T-helper 1 cell (primary cell): ENCODE measurements at regions not wholly inside any gene's neighbourhood (a gene's known extent, or its start where the extent isn't known, plus 50 kb on each side); places are given as distances from the start of the nearest gene placed in this dataset.
A peak's percentile ranks its signal among the peaks of the same experiment; 100 is the strongest.
"Not testable (repeated sequence)": the region's sequence is repeated elsewhere in the genome, so short reads cannot be mapped to it uniquely, and the experiment has no call there.

Experiments used
- DNase-seq, 5 donors: peaks; one replicate each; pipeline ENCODE4 v3.0.0-alpha.2; 2012 to 2020

DNA sequence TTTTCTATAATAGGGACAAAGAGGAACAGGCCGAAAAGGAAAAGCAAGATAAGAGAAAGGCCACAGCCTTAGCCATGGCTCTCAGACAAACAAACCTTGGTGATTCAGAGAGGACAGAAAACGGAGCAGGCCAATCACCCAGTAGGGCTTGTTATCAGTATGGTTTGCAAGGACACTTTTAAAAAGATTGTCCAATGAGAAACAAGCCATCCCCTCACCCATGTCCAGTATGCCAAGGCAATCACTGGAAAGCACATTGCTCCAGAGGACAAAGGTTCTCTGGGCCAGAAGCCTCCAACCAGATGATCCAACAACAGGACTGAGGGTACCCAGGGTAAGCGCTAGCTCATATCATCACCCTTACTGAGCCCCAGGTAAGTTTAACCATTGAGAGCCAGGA is 243.8 kb upstream of the BTG1 start:
- no peak for DNase-seq

DNA sequence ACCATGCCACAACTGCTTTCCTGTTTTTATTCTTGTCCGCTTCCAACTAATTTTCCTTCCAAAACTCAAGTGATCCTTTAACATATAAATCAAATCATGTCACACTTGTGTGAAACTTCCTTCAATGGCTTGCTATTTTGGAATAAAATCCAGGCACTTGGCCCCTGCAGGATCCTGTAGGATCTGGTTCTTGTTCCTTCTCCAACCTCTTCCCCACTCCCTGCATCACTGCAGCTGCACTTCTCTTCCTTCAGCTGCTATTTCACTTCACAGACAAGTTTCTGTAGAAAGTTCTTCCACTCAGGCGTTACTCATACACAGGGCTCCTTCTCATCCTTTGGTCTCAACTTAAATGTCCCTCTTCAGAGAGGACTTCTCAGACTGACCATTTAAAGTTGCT is 239.7 kb upstream of the BTG1 start:
- DNase-seq = no peak

DNA sequence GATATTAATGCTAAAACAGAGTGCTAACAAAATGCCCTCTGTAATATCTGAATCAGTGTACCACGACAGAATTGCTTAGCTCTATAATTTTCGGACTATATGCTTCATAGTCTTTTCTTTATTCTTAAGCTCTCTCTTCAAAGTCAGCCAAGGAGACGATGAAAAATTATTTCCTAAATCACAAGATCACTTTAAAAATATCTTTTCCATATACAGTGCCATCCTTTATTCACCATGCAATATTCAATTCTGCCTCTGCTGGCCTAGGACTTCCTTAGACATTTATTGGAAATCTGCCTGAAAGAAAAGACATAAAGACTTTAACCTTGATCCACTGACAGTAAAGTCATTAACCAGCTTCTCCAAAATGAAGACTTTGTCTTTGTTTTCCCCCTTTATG is 238.9 kb upstream of the BTG1 start:
- DNase-seq = no peak

DNA sequence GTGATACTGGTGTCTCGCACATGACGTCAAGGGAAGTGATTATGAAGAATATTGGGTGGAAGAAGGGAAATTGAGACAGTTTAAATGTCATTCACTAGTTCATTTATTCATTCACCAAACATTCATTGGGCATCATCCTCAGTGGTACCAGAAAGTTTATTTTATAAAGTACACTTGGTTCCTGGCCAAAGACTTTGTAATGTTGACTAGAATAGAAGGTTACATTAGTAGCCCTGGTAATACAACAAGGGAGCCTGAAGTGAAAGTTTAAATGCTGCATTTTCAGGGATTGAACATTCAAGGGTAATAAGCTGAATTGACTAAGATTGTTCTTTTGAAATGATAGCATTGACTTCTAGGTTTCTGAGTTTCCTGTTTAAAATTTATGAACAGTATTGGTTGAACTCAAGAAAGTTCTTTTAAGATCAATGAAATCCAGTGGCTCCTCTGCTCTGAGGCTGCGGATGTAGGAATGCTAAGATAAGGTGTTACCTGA is 236.8 kb upstream of the BTG1 start:
- DNase-seq = no peak

DNA sequence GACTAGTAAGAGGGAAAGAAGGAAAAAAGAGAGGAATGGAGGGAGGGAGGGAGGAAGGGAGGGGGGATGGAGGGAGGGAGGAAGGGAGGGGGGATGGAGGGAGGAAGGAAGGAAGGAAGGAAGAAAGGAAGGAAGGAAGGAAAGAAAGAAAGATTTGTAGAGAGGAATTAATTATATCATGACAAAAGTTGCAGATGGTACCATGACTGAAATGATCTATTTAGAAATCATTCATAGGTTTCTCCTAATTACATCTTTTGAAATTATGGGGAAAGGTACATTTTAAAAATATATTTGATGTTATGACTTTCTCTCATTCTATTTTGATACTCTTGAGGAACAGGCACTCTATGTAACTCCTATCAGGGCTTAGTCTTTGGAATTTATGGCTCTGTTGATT is 236.2 kb upstream of the BTG1 start:
- DNase-seq = no peak

DNA sequence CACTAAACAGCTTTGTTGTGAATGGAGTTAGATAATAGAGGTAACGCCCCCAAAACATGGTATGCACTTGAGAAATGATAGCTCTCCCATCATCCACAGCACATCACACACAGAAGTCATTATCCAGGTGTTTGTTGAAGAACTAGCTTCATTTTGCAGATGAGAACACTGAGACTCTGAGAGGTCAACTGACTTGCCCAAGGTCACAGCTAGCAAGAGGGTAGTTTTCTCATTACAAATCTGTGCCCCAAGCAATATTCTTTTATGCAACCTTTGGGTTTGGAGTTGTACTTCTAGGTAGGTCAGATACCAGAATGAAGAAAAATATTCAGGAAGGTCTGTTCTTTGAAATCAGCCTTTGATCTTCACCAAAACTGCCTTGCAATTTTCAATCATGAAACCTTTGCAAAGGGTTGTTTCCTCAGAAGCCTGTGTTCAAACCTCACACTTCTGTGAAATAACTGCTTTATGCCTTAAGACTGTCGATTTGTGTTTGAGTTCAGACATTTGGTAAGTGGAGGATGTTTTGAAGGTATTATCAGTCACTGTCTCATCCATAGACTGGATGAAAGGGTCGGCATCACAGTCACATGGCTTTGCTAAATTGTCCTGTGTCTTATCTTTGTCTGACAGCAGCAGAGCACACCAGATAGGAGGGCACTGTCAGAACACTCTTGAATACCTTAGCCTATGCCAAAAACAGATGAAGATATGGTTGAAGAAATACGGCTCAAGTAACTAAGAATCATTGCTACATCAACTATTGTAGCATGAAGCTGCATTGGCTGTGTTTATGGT is 233.2 kb upstream of the BTG1 start:
- peak in 1 of 5 donors; percentile 73 for DNase-seq

DNA sequence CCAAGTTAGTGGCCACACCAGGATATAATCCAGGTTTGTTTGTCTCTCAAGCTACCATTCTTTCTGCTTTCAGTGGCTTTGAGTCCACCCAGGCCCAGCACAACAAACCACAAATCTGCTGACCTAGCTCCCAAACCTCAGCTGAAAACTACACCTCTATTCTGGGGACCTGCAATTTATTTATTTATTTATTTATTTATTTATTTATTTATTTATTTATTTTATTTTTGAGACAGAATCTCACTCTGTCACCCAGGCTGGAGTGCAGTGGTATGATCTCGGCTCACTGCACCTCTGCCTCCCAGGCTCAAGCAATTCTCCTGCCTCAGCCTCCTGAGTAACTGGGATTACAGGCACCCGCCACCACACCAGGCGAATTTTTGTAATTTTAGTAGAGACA is 229.9 kb upstream of the BTG1 start:
- DNase-seq = not testable (repeated sequence)

DNA sequence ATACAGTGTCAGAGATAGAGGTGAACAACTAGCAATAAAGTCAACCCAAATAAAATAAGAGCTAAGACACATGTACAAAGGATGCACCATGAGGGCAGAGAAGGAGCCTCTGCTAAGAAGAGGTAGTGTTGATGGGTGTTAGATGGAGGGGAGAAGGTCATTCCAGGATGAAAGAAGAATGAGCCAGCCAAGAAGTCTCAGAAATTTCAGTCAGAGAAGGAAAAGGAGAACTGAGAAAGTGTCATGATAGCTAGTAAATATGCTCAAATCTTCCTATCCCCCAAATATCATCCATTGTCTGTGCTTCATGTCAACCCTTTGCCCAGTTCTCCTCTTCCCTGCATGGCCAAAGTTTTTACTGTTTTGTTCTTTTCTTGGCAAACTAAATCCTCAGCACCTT is 225.2 kb upstream of the BTG1 start:
- no peak for DNase-seq

DNA sequence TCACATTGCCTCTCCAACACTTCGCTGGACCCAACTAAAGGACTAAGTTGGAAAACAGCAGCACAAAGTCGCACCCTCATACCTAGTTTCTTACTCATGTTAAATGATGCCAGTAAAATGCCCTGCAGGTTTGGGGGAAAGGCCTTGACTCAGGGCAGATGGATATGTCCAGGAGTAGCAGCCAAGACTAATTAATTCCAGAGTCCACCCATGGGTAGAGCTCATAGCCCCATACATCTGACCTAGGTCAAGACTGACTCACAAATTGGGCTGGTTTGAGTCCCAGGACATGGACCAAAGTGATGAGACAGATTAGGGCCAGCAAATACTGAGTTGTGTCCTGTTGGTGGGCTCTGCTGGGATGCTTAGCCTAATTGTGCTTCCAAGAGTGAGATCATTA is 224.0 kb upstream of the BTG1 start:
- no peak for DNase-seq

DNA sequence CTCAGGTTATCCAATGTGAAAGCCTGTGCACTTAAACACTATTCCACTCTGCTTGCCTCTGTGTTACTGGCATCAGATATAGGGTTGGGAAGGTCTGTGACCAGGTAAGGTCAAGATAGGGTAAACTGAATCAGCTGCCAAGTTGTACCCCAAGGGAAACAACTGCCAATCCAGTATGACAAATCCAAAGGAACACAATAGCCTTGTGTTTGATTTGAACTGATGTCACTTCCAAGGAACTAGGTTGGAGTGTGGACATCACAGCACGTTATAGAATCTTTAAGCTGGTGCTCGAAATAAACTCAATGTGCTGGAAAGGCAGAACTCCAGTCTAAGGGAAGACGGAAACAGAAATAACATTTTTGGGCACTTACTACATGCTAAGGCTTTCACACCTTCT is 223.4 kb upstream of the BTG1 start:
- no peak for DNase-seq

DNA sequence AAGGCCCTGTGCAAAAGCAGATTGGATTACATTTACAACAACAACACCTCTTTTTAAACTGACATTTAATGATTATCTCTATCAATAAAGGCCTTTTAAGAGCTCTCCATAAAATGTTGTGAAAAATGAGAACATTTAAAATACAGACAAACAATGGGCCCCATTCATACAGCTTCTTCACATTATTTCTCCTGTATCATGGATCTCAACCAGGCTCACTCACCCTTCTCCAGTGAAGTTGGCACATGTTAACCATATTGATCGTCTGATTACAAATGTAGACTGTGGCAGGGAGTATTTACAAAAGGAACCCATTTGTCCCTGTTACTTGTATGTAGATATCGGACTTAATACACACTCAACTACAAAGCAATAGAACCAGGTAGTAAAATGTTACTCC is 220.2 kb upstream of the BTG1 start:
- DNase-seq = no peak

DNA sequence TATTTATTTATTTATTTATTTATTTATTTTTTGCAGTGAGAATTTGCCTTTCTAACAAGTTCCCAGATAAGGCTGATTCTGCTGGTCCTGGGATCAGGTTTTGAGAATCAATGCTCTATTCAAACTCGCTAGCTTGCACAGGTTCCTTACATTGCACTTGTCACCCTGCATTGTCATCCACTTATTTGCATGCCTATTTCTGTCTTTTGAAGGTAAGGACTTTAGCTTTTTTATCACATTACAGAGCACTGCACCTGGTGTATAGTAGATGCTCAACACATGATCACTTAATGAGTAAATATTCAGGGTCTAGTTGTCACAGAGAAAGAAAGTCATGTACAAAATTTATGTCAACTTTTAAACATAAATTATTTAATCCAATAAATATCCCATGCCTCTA is 219.7 kb upstream of the BTG1 start:
- no peak for DNase-seq

DNA sequence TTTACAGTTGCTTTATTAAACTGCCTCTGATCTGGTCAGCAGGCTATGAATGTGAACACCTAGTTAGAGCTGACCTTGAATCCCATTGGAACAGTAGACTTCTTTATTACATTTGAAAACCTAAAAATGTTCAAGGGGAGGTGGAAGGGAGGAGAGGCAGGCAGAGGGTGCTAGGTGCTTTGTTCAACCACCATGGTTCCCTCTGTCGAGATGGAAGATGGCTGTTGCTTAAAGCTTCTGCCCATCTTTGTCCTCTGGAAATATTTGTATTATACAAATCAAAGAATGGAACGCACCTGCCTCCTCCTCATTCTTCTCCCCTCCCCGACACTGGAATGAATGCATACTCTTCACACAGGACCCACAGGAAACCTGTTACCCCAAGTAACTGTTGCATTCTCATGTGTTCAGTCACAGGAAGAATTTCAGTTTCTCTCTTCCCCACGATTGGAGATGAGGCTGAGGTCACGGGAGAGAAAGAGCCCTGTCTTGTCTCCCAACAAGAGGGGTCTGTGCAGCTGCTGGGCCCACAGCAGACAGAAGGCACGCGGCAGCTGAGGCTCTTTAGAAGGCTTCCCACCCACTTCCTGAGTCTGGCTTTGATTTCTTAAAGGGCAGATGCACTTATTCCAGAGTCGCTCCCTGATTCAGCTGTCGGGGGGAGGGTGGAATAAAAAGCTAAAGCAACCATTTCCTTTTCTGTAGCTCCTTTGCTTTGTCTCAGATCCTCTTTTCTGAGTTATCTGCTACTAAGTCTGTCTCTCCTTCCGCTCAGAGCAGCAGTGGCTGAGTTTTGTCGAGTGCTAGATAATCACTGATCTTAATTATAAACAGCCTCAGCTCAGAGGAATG is 217.9 kb upstream of the BTG1 start:
- peak; percentile 16 to 68 (median 45) for DNase-seq

DNA sequence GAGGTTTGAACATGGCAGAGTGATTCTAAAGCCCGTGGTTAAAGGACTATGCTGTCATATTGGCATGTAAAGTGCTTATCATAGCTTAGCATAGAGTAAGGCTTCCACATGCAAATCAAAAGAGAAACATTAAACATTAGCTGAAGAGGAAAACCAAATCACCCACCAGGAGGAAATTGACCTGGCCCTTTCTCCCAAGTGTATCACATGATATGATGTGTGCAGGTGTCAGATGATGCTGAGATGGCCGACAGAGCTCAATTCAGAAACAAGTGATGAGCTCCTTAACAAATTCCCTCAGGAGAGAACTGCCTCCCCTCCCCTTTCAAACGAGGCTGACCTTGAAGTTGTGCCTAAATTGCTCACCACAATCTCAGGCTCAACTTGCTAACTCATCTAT is 217.1 kb upstream of the BTG1 start:
- peak in 1 of 5 donors; percentile 36 for DNase-seq

DNA sequence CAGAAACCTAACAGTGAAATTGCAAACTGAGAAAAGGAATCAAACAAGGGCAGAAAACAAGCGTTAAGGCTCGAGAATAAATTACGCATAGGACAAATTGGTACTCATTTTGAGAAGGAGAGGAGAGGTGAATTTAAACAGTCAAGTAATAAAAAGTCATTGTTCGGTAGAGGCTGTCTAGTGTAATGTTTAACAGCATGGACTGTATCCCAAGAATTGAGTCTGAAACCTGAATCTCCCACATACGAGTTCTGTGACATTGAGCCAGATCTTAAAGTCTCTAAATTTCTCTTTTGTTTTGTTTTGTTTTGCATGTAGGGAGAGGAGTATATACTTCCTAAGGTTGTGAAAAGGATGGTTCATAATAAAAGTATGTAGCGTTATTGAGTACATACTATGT is 216.5 kb upstream of the BTG1 start:
- no peak for DNase-seq

DNA sequence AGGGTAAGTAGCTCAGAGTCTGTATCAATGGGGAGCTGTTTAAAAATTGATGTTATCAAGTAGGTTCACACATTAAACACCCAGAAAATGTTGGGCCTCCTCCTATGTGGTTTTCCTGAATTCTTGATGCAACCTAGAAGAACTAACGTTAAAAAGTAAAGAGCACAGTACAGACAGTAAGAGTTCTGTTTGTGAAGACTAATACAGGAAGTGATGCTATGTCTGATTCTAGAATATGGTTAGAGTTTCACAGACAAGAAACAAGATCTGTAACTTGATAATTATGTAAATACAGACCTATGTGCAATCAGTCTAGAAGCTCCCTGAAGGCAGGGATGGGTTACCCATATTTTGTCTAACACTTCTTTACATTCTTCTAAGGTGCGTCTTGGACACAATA is 214.9 kb upstream of the BTG1 start:
- DNase-seq = peak in 1 of 5 donors; percentile 61

DNA sequence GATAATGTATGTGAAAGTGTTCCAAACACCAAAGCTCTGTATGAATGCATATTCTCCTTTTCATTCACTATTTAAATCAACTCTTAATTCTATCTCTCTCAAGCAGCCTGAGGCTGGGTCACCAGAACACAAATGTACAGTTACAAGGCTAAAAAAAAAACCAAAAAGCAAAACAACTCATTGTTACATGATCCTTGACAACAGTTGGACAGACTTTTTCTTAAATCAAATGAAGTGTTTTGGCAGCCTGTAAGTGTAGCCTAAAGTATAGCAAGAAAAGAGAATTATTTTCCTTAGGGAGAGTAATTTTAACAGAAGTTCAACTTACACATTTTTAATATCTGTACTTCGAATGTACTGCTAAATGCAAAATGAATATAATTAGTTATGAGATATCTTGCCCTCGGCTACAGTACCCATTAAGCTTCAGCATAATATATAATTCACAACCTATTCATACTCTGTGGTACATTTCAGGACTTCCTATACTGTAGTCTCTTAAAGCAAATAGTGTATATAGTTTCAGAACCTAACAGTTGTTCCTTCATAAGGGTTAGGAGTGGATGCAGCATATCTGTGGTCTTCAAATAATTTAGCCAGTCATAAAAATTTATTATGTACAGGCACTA is 214.0 kb upstream of the BTG1 start:
- no peak for DNase-seq

DNA sequence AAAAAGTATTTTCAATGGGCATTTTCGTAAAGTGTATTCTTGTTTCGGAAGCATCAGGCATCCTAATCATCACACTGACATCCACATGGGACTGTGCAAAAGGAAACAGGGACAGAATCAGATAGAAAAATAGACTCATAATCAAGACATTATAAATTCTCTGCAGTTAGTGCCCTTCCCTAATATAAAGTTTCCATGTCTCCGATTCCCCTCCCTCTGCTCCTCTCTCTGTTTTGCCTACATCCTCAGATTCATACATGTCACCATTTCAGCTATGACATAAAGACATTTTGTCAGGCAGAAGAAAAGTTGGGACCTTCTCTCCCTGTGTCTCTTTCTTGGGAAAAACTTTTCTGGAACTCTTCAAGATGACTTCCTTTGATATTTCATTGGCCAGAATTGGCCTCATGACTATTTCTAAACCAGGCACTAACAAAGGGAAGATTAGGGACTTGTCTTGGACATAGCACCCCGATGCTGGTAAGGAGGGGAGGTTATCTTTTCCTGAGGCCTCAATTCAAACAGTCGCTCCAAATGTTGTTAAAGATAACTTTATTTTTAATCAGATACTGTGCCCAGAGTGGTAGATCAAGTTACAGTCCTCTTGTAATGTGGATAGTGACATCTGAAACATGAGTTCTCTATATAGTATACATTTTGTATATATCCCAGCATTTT is 212.1 kb upstream of the BTG1 start:
- no peak for DNase-seq

DNA sequence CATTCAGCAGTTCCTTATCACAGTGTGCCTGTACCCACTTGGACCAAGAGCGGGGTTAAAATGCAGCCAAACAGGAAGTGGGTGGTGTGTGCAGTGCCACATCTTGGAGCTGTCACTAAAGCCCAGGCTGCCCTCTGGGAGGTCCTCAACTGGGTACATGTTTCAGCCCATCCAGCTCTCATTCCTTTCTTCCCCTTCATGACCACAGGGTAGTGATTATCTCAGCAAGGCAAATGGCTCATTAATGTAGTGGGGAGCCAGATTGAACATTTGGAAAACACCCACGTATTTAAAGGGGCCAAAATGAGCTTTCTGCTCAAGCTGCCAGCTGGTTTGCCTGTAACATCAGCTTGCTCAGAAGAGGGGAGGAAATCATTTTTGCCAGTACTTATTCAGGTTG is 210.8 kb upstream of the BTG1 start:
- no peak for DNase-seq

DNA sequence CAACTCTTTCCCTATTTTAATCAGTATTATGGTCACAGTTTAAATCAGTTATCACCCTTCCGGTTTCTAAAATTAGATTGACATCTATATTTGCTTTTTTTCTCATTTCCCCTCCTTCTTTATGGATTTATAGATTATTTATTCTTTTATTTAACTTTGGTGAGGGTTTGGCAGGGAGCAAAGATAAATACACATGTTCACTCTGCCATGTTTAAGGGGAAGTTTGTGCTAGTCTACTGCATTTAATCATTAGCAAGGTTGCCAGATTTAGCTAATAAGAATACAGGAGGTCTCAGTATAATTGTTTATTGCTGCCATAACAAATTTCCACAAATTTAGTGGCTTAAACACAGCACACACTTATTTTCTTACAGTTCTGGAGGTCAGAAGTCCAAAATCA is 204.0 kb upstream of the BTG1 start:
- DNase-seq = no peak

DNA sequence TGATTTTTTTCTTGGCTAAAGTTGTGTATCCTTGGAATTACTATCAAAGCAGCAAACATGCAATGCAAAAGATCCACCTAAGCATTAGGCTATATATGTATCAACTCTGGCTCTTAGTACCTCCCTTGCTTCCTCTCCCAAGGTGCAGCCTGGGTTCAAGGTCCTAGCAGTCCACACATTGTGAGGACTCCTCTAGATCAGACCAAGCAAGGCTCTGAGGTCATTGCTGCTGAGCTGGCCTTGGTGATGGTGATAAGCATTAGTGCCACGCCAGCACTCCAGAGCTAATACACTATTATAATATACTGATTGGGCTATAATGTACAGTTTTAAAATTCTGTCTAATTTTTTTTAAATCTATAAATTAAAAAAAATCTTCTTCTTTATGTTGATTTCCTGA is 196.9 kb upstream of the BTG1 start:
- no peak for DNase-seq

DNA sequence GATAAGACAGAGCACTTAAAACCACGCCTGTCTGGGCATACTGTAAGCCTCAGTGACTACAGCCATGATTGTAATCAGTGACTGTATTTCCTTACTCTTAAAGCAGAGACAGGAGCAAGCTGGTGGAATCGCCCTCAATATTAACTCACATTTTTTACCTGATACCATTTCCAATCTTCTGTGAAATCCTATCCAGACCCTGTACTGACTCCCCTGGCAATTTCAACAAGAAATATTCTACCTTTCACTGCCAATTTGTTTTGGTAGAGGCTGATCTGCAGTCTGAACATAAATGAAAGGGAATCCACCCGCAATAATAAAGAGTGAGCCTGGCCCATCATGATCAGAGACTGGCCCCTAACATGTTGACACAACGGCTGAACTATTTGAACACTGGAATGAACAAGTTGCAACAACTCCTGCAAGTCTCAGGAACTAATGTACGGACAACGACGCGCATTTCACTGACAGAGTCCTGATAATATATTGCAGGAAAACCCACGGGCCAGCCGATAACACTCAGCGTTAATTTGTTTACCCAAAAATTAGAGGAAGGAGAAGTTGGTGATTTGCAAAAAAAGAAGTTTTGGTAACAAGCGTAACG is 195.5 kb upstream of the BTG1 start:
- DNase-seq = no peak
